Esophagus muscularis mucosa (tissue), 4 donors: ENCODE measurements at regions not wholly inside any gene's neighbourhood (a gene's known extent, or its start where the extent isn't known, plus 50 kb on each side); places are given as distances from the start of the nearest gene placed in this dataset.

Source experiments
- DNase-seq: peaks from one replicate; pipeline ENCODE4 v3.0.0-alpha.2; 2017; ENCODE audit errors: extremely low spot score
- H3K27ac ChIP-seq, 4 donors: fragments of 200-600 bp; sonication (generic); replicated peaks in 1 of 4; 1 replicate in 3 of 4; 2 replicates in 1 of 4; pipeline ENCODE4 v1.5.1; 2016 to 2019; ENCODE audit warnings: mild to moderate bottlenecking in 1 of 4
- H3K27me3 ChIP-seq, 4 donors: fragments of 200-600 bp; sonication (generic); one replicate each; pipeline versions ENCODE4 v1.5.1 to v1.6.0; 2016 to 2019
- H3K36me3 ChIP-seq, 4 donors: fragments of 200-600 bp; sonication (generic); one replicate each; pipeline ENCODE4 v1.5.1; 2016 to 2019
- H3K4me1 ChIP-seq, 4 donors: fragments of 200-600 bp; sonication (generic); one replicate each; pipeline ENCODE4 v1.5.1; 2016 to 2019
- H3K4me3 ChIP-seq, 4 donors: fragments of 200-600 bp; sonication (generic); 1 replicate in 2 of 4; 2 replicates in 2 of 4; pipeline ENCODE4 v1.5.1; 2016 to 2019; ENCODE audit warnings: mild to moderate bottlenecking in 4 of 4, moderate library complexity in 1 of 4
- H3K9me3 ChIP-seq, 4 donors: fragments of 200-600 bp; sonication (generic); 1 replicate in 3 of 4; 2 replicates in 1 of 4; pipeline ENCODE4 v1.5.1; 2016 to 2019
- EP300 ChIP-seq: sonication (generic); formaldehyde crosslinking; IDR thresholded peaks from one replicate; pipeline ENCODE4 v1.6.1; 2017; ENCODE audit warnings: antibody characterized with exemption
- POLR2A ChIP-seq: fragments of 450-650 bp; IDR thresholded peaks from one replicate; pipeline ENCODE4 v1.6.1; 2017; ENCODE audit warnings: antibody characterized with exemption, moderate library complexity, mild to moderate bottlenecking, low read depth
- POLR2AphosphoS5 ChIP-seq, 2 donors: sonication (generic); formaldehyde crosslinking; IDR thresholded peaks; one replicate each; pipeline ENCODE4 v1.6.1; 2017; ENCODE audit warnings: antibody characterized with exemption in 2 of 2
- WGBS: methylation state at CpG from one replicate; pipeline ENCODE4 v1.1.5; 2018; 5-methylcytosine and 5-hydroxymethylcytosine counted together
- intact Hi-C: fragments of 100-400 bp; cut with DNase I; formaldehyde crosslinking; loops from one replicate; pipeline ENCODE4 v1.15.1; 2023
- TF ChIP-seq, protein P1 (sequence below), 3 experiments: fragments of 200-600 bp in 2 of 3; fragments of 450-650 bp in 1 of 3; sonication (generic) in 2 of 3; IDR thresholded peaks; one replicate each; pipeline ENCODE4 v1.5.1; 2017 to 2019; ENCODE audit warnings: antibody characterized with exemption in 3 of 3, mild to moderate bottlenecking in 2 of 3, moderate library complexity in 1 of 3

DNA sequence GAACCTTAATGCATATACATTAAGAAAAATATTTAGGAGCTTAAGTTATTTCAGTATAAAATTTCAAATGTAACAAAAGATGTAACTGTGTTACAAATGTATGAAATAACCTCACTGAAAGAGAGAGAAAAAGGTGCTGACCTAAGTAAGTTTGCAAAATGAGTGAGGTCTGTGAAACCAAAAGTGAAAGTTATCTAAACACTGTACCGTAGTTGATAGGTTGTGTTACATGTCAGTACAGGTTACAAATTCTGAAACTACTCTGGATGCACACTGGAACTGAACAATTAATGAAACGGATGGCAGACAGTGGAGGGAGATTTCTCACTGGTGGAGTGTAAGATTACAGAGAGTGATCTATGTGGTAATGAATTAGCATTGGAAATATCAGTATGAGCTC is 420.7 kb downstream of the ZNF385D start:
- Histone ChIP-seq H3K27ac (no peak overlapping the region), H3K9me3 (no peaks in the 10 kb centered on the region), H3K4me1 (peaks cover 0 to 15% (median 5%) of the 10 kb centered on the region in 4 donors), H3K27me3 (no peaks in the 10 kb centered on the region), H3K4me3 (peak overlapping the region; percentile 8 to 41 (median 20)), H3K36me3 (no peaks in the 10 kb centered on the region)
- no peak for DNase-seq
- intact Hi-C loops: no loop called here
- TF ChIP-seq EP300 (no peak), POLR2AphosphoS5 (IDR thresholded peaks at IDR 0.05) (no peak), POLR2A (no peak)
- TF ChIP-seq, protein P1, sequence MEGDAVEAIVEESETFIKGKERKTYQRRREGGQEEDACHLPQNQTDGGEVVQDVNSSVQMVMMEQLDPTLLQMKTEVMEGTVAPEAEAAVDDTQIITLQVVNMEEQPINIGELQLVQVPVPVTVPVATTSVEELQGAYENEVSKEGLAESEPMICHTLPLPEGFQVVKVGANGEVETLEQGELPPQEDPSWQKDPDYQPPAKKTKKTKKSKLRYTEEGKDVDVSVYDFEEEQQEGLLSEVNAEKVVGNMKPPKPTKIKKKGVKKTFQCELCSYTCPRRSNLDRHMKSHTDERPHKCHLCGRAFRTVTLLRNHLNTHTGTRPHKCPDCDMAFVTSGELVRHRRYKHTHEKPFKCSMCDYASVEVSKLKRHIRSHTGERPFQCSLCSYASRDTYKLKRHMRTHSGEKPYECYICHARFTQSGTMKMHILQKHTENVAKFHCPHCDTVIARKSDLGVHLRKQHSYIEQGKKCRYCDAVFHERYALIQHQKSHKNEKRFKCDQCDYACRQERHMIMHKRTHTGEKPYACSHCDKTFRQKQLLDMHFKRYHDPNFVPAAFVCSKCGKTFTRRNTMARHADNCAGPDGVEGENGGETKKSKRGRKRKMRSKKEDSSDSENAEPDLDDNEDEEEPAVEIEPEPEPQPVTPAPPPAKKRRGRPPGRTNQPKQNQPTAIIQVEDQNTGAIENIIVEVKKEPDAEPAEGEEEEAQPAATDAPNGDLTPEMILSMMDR (IDR thresholded peaks at IDR 0.05): no peak
- WGBS: 41% methylated on average over 2 of the region's 2 CpGs

DNA sequence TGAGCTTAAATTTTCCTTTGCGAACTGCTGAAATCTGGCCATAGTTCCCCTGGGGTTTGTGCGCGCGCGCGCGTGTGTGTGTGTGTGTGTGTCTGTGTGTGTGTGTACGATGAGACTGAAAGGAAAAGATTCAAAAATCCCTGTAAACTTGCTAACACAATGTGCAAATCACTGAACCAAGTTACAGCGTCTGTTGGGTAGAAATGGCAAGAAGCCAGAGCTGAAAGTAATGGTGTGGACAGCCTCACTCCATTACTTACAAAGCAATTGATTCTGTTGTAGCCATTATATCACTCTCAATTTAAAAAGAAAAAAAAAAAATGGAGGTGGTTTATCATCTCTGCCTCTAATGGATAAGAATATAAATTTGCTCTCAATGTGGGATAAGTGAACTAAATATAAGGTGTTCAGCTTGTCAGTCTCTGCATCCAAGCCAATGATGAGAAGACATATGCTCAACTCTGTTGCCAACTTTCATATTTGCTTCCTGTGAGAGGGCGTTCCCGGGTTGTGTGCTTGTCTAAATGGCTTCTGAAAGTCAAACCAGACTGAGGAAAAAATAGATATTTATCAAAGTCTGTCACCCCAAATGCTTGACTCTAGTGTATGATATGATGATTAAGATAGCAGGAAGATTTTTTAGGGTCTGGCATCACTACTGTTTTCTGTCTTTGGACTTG is 422.2 kb downstream of the ZNF385D start:
- Histone ChIP-seq H3K36me3 (no peaks in the 10 kb centered on the region), H3K4me3 (no peak overlapping the region), H3K27me3 (no peaks in the 10 kb centered on the region), H3K4me1 (peaks cover 0 to 15% (median 5%) of the 10 kb centered on the region in 4 donors), H3K9me3 (no peaks in the 10 kb centered on the region), H3K27ac (no peak overlapping the region)
- DNase-seq: no peak
- intact Hi-C loops: no loop called here
- TF ChIP-seq POLR2AphosphoS5 (IDR thresholded peaks at IDR 0.05) (no peak), POLR2A (no peak), EP300 (no peak)
- TF ChIP-seq, protein P1 (IDR thresholded peaks at IDR 0.05): no peak
- 88% methylated on average over 11 of the region's 11 CpGs for WGBS

DNA sequence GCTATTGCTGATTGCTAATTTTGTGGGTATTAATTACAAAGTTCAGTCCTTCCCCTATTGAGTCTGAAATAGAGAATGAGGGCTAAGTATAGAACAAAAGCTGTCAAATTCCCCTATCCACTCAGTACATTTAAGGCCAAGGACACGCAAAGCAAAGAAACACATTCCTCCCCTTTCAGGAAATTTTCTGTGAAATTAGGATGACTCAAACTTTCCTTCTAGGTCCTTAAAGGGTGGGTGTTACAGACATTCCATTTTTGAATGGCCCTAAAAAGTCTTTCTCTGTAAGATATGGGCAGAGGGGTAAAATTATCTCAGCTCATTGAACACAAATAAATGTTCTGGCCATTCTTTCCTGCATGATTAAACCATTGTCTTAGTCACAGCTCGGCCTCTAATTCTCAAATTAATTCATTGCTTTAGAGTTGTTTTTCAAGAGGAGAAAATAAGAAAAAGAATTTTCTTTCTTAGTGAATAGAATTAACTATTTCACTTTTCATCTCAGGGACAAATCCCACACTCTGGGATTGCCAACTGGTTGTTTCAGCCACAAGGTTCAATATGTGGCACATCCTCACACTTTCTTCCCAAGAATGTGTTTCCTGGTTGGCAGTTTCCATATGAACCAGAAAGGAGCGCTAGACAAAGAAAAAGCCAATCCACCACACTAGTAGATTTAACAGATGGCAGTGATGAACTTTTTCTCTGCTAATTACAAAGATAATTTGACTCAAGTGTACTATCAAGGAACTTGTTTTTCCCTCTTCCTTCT is 424.1 kb downstream of the ZNF385D start:
- Histone ChIP-seq H3K9me3 (no peaks in the 10 kb centered on the region), H3K4me3 (no peak overlapping the region), H3K27ac (no peak overlapping the region), H3K27me3 (no peaks in the 10 kb centered on the region), H3K4me1 (peaks cover 0 to 15% (median 5%) of the 10 kb centered on the region in 4 donors), H3K36me3 (no peaks in the 10 kb centered on the region)
- TF ChIP-seq POLR2AphosphoS5 (IDR thresholded peaks at IDR 0.05): peak in 1 of 2 donors; percentile 21
- no peak for TF ChIP-seq EP300
- no peak for TF ChIP-seq POLR2A
- intact Hi-C loops: no loop called here
- no peak for DNase-seq
- 64% methylated on average over 3 of the region's 3 CpGs for WGBS

DNA sequence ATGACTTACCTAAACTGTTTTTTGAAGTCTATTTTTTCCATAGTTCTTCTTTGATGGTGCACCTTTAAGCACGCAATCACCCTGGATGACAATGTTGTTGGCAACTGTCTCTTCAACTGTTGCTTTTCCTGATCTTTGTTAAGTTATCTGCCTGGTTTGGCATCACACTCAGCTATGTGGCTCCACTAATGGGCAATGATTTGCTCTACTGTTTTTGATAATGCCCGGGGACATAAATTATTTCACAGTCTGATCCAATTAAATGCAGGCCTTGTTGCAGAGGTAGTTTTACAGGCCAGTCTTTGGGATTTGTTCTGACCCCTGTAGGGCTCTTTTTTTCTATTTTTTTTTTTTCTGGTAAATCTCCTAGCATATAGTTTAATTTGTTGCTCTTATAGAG is 436.3 kb downstream of the ZNF385D start:
- H3K27ac ChIP-seq: no peak overlapping the region
- peaks cover 0 to 8% (median 3%) of the 10 kb centered on the region in 4 donors for H3K4me1 ChIP-seq
- WGBS: 50% methylated on average over 2 of the region's 2 CpGs
- no peaks in the 10 kb centered on the region for H3K27me3 ChIP-seq
- no peak for DNase-seq
- intact Hi-C loops: no loop called here
- H3K9me3 ChIP-seq: no peaks in the 10 kb centered on the region
- H3K4me3 ChIP-seq: no peak overlapping the region
- TF ChIP-seq POLR2AphosphoS5 (IDR thresholded peaks at IDR 0.05): no peak
- no peak for TF ChIP-seq EP300
- TF ChIP-seq, protein P1 (IDR thresholded peaks at IDR 0.05): no peak
- no peak for TF ChIP-seq POLR2A
- no peaks in the 10 kb centered on the region for H3K36me3 ChIP-seq

DNA sequence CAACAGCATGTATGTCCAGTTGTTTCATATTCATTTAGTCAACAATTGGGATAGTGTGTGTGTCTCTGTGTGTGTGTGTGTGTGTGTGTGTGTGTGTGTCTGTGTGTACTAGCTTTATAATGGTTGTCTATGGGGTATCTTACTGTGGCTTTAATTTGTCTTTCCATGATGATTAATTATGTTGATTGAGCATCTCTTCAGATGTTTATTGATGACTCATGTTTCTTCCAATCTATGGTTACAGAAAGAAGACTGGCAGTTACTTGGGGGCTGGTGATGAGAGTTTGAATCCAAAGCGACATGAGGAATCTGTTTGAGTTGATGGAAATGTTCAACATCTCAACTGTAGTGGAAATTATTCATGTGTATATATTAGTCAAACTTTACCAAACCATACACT is 440.1 kb downstream of the ZNF385D start:
- TF ChIP-seq, protein P1 (IDR thresholded peaks at IDR 0.05): no peak
- TF ChIP-seq POLR2AphosphoS5 (IDR thresholded peaks at IDR 0.05) (no peak), EP300 (no peak), POLR2A (no peak)
- Histone ChIP-seq H3K27me3 (no peaks in the 10 kb centered on the region), H3K4me1 (no peaks in the 10 kb centered on the region), H3K36me3 (no peaks in the 10 kb centered on the region), H3K4me3 (no peak overlapping the region), H3K27ac (no peak overlapping the region), H3K9me3 (no peaks in the 10 kb centered on the region)
- intact Hi-C loops: no loop called here
- 96% methylated on average over 1 of the region's 1 CpG for WGBS
- no peak for DNase-seq
